Upper lobe of left lung (tissue), 4 donors: ENCODE measurements at regions not wholly inside any gene's neighbourhood (a gene's known extent, or its start where the extent isn't known, plus 50 kb on each side); places are given as distances from the start of the nearest gene placed in this dataset.

Source experiments
- CTCF ChIP-seq, 6 experiments: fragments of 450-650 bp in 4 of 6; fragments of 200-600 bp in 2 of 6; sonication (generic) in 2 of 6; IDR thresholded peaks; one replicate each; pipeline ENCODE4 v1.5.1; 2016 to 2019; ENCODE audit warnings: antibody characterized with exemption in 6 of 6
- POLR2AphosphoS5 ChIP-seq, 2 donors: sonication (generic); formaldehyde crosslinking; IDR thresholded peaks; one replicate each; pipeline ENCODE4 v1.5.1; 2017; ENCODE audit warnings: antibody characterized with exemption in 2 of 2

DNA sequence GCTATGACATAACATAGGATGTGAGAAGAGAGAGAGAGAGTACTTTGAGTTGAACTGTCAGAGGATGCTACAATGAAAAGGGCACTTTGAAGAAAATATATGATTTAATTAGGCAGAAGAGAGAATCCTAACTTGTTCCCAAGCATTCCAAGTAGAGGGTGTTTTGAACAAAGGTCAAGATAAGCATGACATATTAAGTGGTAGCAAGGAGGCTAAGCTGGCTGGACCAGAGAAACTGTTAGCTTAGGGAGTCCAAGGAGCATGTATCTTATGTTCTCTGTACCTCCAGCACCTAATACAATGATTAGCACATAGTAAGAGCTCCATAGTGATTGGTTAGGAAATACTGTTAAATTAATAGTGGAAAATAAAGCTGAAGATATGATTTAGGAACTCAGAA is 479.6 kb downstream of the TMEM135 start:
- TF ChIP-seq POLR2AphosphoS5 (IDR thresholded peaks at IDR 0.05) (no peak), CTCF (IDR thresholded peaks at IDR 0.05) (no peak)
